Astrocyte of the spinal cord (primary cell): ENCODE measurements at regions not wholly inside any gene's neighbourhood (a gene's known extent, or its start where the extent isn't known, plus 50 kb on each side); places are given as distances from the start of the nearest gene placed in this dataset.
"Not testable (repeated sequence)": the region's sequence is repeated elsewhere in the genome, so short reads cannot be mapped to it uniquely, and the experiment has no call there.

Source experiments
- DNase-seq: peaks from one replicate; pipeline ENCODE4 v3.0.0; 2011; ENCODE audit warnings: low read depth, low spot score
- H3K4me3 ChIP-seq: 2 replicates; pipeline ENCODE4 v1.5.1; 2011; ENCODE audit warnings: low read depth, mild to moderate bottlenecking, low read length, moderate library complexity
- CTCF ChIP-seq: IDR thresholded peaks from 2 replicates; pipeline ENCODE4 v1.5.1; 2012; ENCODE audit warnings: low read depth, mild to moderate bottlenecking, low read length, inconsistent platforms
- in situ Hi-C: cut with HindIII; loops from 2 replicates; pipeline ENCODE4 v1.10.0; 2017; ENCODE audit warnings: low sequenced_read_pairs

- in situ Hi-C loops, result no loop called here
- DNase-seq, result no peak
- TF ChIP-seq CTCF, result no peak
- H3K4me3 ChIP-seq, result no peak overlapping the region
These were observed 1033.5 kb upstream of the TMEFF2 start for GRCh38 chr2:193228276-193228675.

- in situ Hi-C loops, result no loop called here
- no peak for DNase-seq
- H3K4me3 ChIP-seq, result no peak overlapping the region
- TF ChIP-seq CTCF, result no peak
These were observed 1027.7 kb upstream of the TMEFF2 start for GRCh38 chr2:193222454-193222853.

- no peak for TF ChIP-seq CTCF
- in situ Hi-C loops, result no loop called here
- DNase-seq, result no peak
- no peak overlapping the region for H3K4me3 ChIP-seq
These were observed 1024.7 kb upstream of the TMEFF2 start for GRCh38 chr2:193219413-193219812.

- TF ChIP-seq CTCF, result no peak
- H3K4me3 ChIP-seq, result no peak overlapping the region
- in situ Hi-C loops, result no loop called here
- DNase-seq, result no peak
These were observed 1006.9 kb upstream of the TMEFF2 start for GRCh38 chr2:193201583-193201982.

- no peak overlapping the region for H3K4me3 ChIP-seq
- no peak for DNase-seq
- in situ Hi-C loops, result no loop called here
- no peak for TF ChIP-seq CTCF
These were observed 1004.6 kb upstream of the TMEFF2 start for GRCh38 chr2:193199322-193199721.

GRCh38 chr2:193187816-193188215 lies 993.1 kb upstream of the TMEFF2 start:
- no peak for DNase-seq
- in situ Hi-C loops, result no loop called here
- H3K4me3 ChIP-seq, result no peak overlapping the region
- no peak for TF ChIP-seq CTCF

GRCh38 chr2:193170981-193171380 lies 976.2 kb upstream of the TMEFF2 start:
- in situ Hi-C loops, DNase-seq, H3K4me3 ChIP-seq: not testable (repeated sequence)
